Upper lobe of right lung (tissue), 1 donor: ENCODE measurements at regions not wholly inside any gene's neighbourhood (a gene's known extent, or its start where the extent isn't known, plus 50 kb on each side); places are given as distances from the start of the nearest gene placed in this dataset.

Source experiments
- ATAC-seq: fragments of 200-7000 bp; cut with Tn5 transposase; one replicate; pipeline ENCODE4 v1.9.1; 2020; ENCODE audit warnings: mild to moderate bottlenecking, moderate library complexity
- DNase-seq: peaks from one replicate; pipeline ENCODE4 v3.0.0-alpha.2; 2020
- H3K27ac ChIP-seq: fragments of 200-600 bp; one replicate; pipeline ENCODE4 v1.8.0; 2022
- H3K27me3 ChIP-seq: fragments of 200-600 bp; one replicate; pipeline ENCODE4 v1.8.0; 2022; ENCODE audit warnings: mild to moderate bottlenecking
- H3K36me3 ChIP-seq: fragments of 200-600 bp; one replicate; pipeline ENCODE4 v1.8.0; 2022
- H3K4me1 ChIP-seq: fragments of 200-600 bp; one replicate; pipeline ENCODE4 v1.8.0; 2022
- H3K4me3 ChIP-seq: fragments of 200-600 bp; one replicate; pipeline ENCODE4 v1.8.0; 2022; ENCODE audit warnings: mild to moderate bottlenecking
- H3K9me3 ChIP-seq: fragments of 200-600 bp; one replicate; pipeline ENCODE4 v1.8.0; 2022
- intact Hi-C: fragments of 100-400 bp; cut with DNase I; formaldehyde crosslinking; loops from one replicate; pipeline ENCODE4 v1.11.0; 2022
- TF ChIP-seq, protein P1 (sequence below): fragments of 200-600 bp; IDR thresholded peaks from one replicate; pipeline ENCODE4 v1.8.0; 2022; ENCODE audit warnings: antibody characterized with exemption
- donor health status: DM: no; HTN: yes; CAD: no; lungs with severe emphysema.

DNA sequence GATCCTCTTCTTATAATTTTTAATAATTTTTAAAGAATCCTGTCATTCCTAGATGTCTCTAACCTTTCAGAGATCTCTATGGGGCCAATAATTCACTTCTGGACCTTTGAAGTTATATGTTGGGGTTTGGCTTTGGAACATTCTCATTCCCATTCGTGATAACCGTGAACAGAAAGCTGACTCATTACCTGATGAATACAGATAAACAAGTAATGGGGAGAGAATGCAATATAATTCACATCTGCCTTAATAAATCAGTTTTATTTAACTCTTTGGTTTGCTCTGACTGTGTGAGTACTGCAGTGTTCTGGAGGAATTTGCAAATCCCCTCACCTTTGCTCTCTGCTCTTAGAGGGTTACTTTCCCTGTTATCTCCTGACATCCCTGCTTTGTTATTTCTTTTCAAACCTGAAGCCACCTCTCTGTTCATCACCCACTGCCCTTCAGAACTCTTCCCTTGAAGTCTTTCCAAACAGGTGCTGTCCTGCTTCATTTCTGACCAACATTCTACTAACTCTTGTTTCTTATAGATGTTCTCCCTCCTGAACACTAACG lies 79.6 kb upstream of the SLC38A2 start:
- H3K9me3 ChIP-seq, result no peaks in the 10 kb centered on the region
- no peaks in the 10 kb centered on the region for H3K27me3 ChIP-seq
- ATAC-seq (no peak), DNase-seq (no peak)
- H3K4me3 ChIP-seq, result no peak overlapping the region
- TF ChIP-seq, protein P1, sequence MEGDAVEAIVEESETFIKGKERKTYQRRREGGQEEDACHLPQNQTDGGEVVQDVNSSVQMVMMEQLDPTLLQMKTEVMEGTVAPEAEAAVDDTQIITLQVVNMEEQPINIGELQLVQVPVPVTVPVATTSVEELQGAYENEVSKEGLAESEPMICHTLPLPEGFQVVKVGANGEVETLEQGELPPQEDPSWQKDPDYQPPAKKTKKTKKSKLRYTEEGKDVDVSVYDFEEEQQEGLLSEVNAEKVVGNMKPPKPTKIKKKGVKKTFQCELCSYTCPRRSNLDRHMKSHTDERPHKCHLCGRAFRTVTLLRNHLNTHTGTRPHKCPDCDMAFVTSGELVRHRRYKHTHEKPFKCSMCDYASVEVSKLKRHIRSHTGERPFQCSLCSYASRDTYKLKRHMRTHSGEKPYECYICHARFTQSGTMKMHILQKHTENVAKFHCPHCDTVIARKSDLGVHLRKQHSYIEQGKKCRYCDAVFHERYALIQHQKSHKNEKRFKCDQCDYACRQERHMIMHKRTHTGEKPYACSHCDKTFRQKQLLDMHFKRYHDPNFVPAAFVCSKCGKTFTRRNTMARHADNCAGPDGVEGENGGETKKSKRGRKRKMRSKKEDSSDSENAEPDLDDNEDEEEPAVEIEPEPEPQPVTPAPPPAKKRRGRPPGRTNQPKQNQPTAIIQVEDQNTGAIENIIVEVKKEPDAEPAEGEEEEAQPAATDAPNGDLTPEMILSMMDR, result no peak
- H3K4me1 ChIP-seq, result peaks cover 10% of the 10 kb centered on the region
- intact Hi-C loops, result no loop called here
- no peak overlapping the region for H3K27ac ChIP-seq
- H3K36me3 ChIP-seq, result no peaks in the 10 kb centered on the region

DNA sequence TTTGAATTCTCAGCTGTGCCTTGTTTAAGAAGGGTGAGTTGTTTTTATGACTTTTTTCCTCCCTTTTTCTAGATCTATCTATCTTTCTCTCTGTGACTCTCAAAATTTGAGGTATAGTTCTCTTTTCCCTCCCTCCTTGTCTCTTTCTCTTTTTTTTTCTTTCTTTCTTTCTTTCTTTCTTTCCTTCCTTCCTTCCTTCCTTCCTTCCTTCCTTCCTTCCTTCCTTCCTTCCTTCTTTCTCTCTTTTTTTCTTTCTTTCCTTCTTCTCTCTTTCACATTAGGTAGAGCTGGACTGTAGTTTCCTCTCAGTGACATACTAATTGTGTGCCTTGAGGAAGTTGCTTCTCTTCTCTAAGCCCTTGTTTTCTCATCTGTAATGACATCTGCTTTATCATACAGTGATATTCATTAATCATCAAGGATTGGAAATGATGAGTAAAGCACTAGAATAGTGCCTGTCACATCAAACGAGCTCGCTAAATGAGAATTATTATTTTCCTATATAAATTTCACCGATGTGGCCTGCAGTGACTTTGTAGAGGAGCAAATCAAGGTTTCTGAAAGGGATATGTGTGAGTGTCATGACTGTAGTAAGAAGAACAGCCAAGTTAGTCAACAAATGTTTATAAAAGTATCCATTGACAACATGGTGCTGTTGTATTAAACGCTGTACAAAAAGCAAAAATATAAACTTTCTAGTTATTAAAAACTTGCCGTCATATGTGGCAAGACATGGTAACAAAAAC lies 78.9 kb upstream of the SLC38A2 start:
- no peak for ATAC-seq
- Histone ChIP-seq H3K27me3 (no peaks in the 10 kb centered on the region), H3K9me3 (no peaks in the 10 kb centered on the region), H3K4me1 (peaks cover 12% of the 10 kb centered on the region), H3K27ac (no peak overlapping the region), H3K4me3 (no peak overlapping the region), H3K36me3 (no peaks in the 10 kb centered on the region)
- no peak for DNase-seq
- intact Hi-C loops, result no loop called here
- TF ChIP-seq, protein P1, result no peak

DNA sequence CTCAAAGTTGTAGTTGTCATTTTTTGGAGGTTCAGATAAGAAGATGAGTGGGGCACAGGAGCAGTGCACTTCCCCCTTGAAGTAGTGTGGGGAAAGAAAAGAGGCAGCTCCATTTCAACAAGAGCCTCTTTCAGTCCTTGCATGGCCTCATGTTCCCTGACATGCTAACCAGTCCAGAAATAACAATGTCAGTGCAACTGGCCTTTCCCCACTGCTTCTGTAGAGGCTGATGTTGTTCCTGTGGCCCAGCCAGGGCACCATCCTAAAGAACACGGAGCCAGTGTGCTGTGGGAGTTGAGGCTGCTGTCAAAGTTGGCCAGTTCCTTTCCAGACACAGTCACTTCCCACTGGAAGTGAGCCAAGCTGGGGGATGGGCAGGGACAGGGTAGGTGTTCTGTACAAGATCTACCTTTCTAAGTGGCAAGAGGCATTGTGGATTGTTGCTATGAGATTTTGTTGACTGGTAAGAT lies 77.7 kb upstream of the SLC38A2 start:
- Histone ChIP-seq H3K27ac (no peak overlapping the region), H3K4me1 (peaks cover 22% of the 10 kb centered on the region), H3K36me3 (no peaks in the 10 kb centered on the region), H3K4me3 (no peak overlapping the region), H3K27me3 (no peaks in the 10 kb centered on the region), H3K9me3 (no peaks in the 10 kb centered on the region)
- DNase-seq (peak; percentile 66), ATAC-seq (peak; percentile 62)
- TF ChIP-seq, protein P1, result no peak
- intact Hi-C loops, result no loop called here

DNA sequence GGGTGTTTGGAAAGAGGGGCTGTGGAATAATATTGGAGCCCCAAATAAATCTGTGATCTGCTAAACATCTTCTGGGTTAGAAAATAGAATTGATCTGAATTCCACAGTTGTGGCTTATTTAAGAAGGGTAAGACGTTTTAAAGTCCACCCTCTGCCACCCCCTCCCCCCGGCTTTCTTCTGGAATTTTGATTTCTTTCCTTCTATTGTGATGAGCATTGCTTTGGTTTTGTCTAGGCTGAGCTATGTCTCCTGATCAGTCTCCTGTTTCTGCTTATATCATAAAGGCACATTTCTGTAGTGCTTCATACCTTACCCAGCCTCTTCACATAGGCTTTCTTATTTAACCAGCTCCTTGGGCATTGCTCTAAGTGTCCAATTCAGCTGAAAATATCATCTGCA lies 77.3 kb upstream of the SLC38A2 start:
- DNase-seq, result no peak
- no peak overlapping the region for H3K4me3 ChIP-seq
- H3K27ac ChIP-seq, result no peak overlapping the region
- H3K4me1 ChIP-seq, result peaks cover 22% of the 10 kb centered on the region
- H3K27me3 ChIP-seq, result no peaks in the 10 kb centered on the region
- no peaks in the 10 kb centered on the region for H3K9me3 ChIP-seq
- no peak for ATAC-seq
- TF ChIP-seq, protein P1, result no peak
- intact Hi-C loops, result no loop called here
- no peaks in the 10 kb centered on the region for H3K36me3 ChIP-seq

DNA sequence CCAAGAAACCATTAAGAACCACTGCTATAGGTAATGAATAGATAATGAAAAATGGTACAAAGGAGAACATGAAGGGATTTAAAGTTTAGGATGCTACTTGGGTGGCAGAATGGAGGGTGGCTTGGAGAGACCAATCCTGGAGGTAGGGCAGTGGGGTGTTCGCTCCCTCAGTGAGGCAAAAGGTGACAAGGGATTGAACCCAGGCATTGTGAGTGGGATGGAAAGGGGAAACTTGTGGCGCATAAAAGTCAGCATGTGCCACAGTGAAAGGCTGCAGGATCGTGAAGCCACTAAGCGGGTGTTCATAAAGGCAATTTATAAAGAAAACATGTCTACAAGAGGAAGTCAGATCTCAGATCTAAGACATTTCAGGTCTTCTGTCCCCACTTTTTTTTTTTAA lies 76.7 kb upstream of the SLC38A2 start:
- no peak for ATAC-seq
- Histone ChIP-seq H3K4me1 (peaks cover 22% of the 10 kb centered on the region), H3K27ac (no peak overlapping the region), H3K4me3 (no peak overlapping the region), H3K9me3 (no peaks in the 10 kb centered on the region), H3K36me3 (no peaks in the 10 kb centered on the region), H3K27me3 (no peaks in the 10 kb centered on the region)
- TF ChIP-seq, protein P1, result no peak
- DNase-seq, result no peak
- intact Hi-C loops, result no loop called here
